VCaP (cell line): ENCODE measurements at regions not wholly inside any gene's neighbourhood (a gene's known extent, or its start where the extent isn't known, plus 50 kb on each side); places are given as distances from the start of the nearest gene placed in this dataset.

Experiments used
- H3K27ac ChIP-seq: fragments of 450-650 bp; 2 replicates; pipeline ENCODE4 v1.5.1; 2017
- CTCF ChIP-seq: fragments of 450-650 bp; conservative IDR thresholded peaks from 2 replicates; pipeline ENCODE4 v1.5.1; 2017; ENCODE audit warnings: mild to moderate bottlenecking, moderate library complexity

DNA sequence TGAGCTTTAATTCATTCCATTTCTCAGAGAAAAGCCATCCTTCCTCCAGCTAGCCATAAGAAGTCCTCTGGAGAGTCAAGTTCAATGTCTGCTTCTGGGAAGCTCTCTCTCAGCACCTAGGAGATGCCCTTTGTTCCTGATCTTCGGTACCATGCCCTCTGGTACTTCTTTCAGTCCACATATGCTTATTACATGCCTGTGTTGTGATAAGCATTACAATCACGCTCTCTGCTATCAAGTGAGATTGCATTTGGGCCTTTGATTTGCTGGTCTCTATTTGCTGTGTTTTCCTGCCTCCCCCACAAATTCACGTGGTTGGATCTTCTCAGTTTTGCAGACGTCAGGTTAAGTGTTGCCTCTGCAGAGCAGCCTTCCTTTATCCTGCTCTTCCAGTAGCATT is 178.1 kb downstream of the TOX3 start:
- TF ChIP-seq CTCF, result no peak

DNA sequence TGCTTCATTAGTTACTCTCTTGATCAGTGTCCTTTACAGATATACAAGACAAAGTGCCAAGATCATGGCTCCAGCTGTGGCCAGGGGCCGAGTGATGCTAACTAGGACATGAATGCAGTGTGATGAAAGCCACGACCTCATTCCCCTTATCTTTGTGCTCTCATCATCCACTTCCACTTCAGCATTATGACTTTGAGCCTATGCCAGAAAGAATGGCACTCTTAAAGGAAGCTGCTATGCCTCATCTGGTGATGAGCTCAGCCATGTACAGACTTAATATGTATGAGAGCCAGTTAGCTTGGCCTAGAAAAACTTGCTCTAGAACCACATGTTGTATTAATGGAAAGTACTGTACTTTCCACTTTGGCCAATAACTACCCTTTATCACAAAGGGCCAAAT is 179.1 kb downstream of the TOX3 start:
- no peak for TF ChIP-seq CTCF

More for the DNA sequence above, 178.1 kb downstream of the TOX3 start:
- no peak overlapping the region for H3K27ac ChIP-seq

GRCh38 chr16:52366983-52367382 is 180.0 kb downstream of the TOX3 start:
- no peak for TF ChIP-seq CTCF
- H3K27ac ChIP-seq, result no peak overlapping the region

More for the DNA sequence above, 179.1 kb downstream of the TOX3 start:
- H3K27ac ChIP-seq, result no peak overlapping the region

DNA sequence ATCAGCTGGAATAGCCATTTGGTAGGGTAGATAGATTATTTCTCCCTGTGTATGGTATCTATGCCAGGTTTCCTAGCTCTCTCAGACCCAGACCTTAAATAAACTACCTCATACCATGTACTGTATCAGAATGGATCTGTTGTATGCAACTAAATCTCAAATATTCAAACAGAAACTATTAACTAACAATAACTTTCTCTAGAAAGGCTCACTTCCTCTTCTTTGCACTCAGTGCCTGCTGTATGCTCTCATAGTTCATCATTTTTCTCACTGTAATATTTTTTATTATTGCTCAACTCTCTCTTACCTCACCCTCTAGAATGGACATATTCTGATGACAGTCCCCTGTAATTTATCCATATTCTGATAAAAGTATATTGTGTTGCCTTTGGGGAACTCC is 182.4 kb downstream of the TOX3 start:
- TF ChIP-seq CTCF, result no peak
- H3K27ac ChIP-seq, result no peak overlapping the region

DNA sequence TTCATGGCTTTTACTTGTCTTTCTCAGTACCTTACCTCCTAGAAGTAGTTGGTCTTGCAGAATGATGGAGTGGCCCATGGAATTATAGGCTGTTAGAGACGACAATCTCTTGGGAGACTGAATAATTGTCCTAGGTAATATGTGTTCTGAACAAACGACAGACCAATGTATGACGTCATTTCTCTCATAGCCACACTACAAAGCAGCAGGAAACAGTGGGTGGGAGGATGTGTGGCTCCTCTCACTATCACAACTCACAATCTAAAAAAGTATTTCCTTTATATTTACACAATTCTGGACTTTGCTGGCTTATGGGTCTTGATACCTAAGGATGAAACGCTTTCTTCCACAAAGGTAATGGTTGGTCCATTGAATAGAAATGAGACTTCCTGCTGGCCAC is 183.9 kb downstream of the TOX3 start:
- no peak overlapping the region for H3K27ac ChIP-seq
- no peak for TF ChIP-seq CTCF

DNA sequence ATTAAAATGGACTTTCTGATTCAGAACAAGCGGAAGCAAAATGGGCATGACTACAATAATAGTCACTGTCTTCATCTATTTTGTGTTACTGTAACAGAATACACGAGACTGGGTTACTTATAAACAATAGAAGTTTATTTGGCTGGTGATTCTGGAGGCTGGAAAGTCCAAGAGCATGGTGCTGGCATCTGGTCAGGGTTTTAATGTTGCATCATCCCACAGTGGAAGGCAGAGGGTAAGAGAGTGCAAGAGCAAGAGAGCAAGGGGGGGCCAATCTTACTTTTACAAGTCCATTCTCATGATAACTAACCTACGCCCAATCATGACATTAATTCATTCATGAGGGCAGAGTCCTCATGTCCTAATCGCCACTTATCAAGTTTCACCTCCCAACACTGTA is 189.2 kb downstream of the TOX3 start:
- H3K27ac ChIP-seq, result no peak overlapping the region
- TF ChIP-seq CTCF, result no peak

DNA sequence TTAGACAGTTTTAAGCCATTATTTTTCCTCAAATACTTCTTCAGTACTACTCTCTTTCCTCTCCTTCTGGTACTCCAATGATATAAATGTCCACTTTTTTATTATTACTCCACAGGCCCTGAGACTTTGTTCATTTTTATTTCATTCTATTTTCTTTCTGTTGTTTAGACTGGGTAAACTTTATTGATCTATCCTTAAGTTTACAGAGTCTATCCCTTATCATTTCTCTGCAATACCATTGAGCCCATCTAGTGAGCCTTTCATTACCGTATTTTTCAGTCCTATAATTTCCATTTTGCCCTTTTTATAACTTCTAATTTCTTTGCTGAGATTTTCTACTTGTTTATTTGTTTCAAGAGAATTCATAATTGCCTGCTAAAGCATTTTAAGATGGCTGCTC is 193.7 kb downstream of the TOX3 start:
- TF ChIP-seq CTCF, result no peak
- H3K27ac ChIP-seq, result no peak overlapping the region

- no peak for TF ChIP-seq CTCF
These were observed 195.5 kb downstream of the TOX3 start for GRCh38 chr16:52351451-52351850.

More at GRCh38 chr16:52351451-52351850, 195.5 kb downstream of the TOX3 start:
- no peak overlapping the region for H3K27ac ChIP-seq
